Gastroesophageal sphincter (tissue), 4 donors: ENCODE measurements at regions not wholly inside any gene's neighbourhood (a gene's known extent, or its start where the extent isn't known, plus 50 kb on each side); places are given as distances from the start of the nearest gene placed in this dataset.

Source experiments
- ATAC-seq: fragments of 150-250 bp; one replicate; pipeline ENCODE4 v1.9.1; 2016; ENCODE audit warnings: mild to moderate bottlenecking, moderate library complexity
- H3K27ac ChIP-seq, 4 donors: fragments of 200-600 bp; sonication (generic) in 3 of 4; 1 replicate in 3 of 4; 2 replicates in 1 of 4; pipeline ENCODE4 v1.5.1; 2016 to 2019
- H3K27me3 ChIP-seq: fragments of 200-600 bp; sonication (generic); one replicate; pipeline ENCODE4 v1.5.1; 2019
- H3K36me3 ChIP-seq, 2 donors: fragments of 200-600 bp; sonication (generic); one replicate each; pipeline ENCODE4 v1.5.1; 2019; ENCODE audit warnings: control low read depth in 1 of 2
- H3K4me1 ChIP-seq, 3 donors: fragments of 200-600 bp; sonication (generic); 1 replicate in 2 of 3; 2 replicates in 1 of 3; pipeline ENCODE4 v1.5.1; 2016 to 2019; ENCODE audit warnings: control low read depth in 2 of 3
- H3K4me3 ChIP-seq, 2 donors: fragments of 200-600 bp; sonication (generic); one replicate each; pipeline ENCODE4 v1.5.1; 2019; ENCODE audit warnings: mild to moderate bottlenecking in 1 of 2, moderate library complexity in 1 of 2
- H3K9me3 ChIP-seq, 3 donors: fragments of 200-600 bp; sonication (generic); one replicate each; pipeline ENCODE4 v1.5.1; 2017 to 2019; ENCODE audit warnings: control low read depth in 2 of 3
- EP300 ChIP-seq: sonication (generic); formaldehyde crosslinking; IDR thresholded peaks from one replicate; pipeline ENCODE4 v1.6.1; 2017; ENCODE audit warnings: antibody characterized with exemption, mild to moderate bottlenecking
- POLR2A ChIP-seq, 2 donors: fragments of 450-650 bp; IDR thresholded peaks; one replicate each; pipeline ENCODE4 v1.6.1; 2017; ENCODE audit warnings: antibody characterized with exemption in 2 of 2, mild to moderate bottlenecking in 2 of 2, moderate library complexity in 1 of 2
- POLR2AphosphoS5 ChIP-seq: sonication (generic); formaldehyde crosslinking; IDR thresholded peaks from one replicate; pipeline ENCODE4 v1.6.1; 2017; ENCODE audit warnings: antibody characterized with exemption
- WGBS, 2 donors: methylation state at CpG; one replicate each; pipeline ENCODE4 v1.1.5; 2018; ENCODE audit warnings: low coverage in 1 of 2; 5-methylcytosine and 5-hydroxymethylcytosine counted together
- TF ChIP-seq, protein P1 (sequence below), 4 experiments: fragments of 200-600 bp in 2 of 4; fragments of 450-650 bp in 2 of 4; sonication (generic) in 1 of 4; IDR thresholded peaks; one replicate each; pipeline ENCODE4 v1.5.1; 2017 to 2019; ENCODE audit warnings: antibody characterized with exemption in 4 of 4, mild to moderate bottlenecking in 2 of 4, moderate library complexity in 2 of 4

DNA sequence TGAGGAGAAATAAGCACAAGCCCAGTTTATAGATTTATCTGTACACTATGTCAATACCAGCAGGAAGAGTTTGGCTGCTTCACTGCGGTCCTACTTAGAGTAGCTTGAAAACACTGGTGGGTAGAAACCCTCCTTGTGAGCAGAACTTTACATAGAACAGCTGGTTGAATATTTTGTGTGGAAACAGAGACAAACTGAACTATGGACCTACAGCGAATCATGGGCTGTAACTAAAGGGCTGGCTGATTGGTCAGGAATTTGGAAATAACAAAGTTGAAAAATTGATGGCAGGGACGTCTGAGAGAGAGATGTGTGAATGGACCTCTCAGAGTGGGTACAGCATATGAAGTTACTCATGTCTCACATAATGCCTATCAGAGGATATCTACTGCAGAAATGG lies 392.5 kb downstream of the MAN2A1 start:
- Histone ChIP-seq H3K4me1 (no peaks in the 10 kb centered on the region), H3K27me3 (no peaks in the 10 kb centered on the region), H3K36me3 (no peaks in the 10 kb centered on the region), H3K9me3 (no peaks in the 10 kb centered on the region), H3K4me3 (no peak overlapping the region), H3K27ac (no peak overlapping the region)
- 91 to 94% methylated on average over 3 of the region's 3 CpGs for WGBS, 2 donors
- TF ChIP-seq POLR2A (IDR thresholded peaks at IDR 0.05) (no peak), EP300 (no peak), POLR2AphosphoS5 (no peak)
- TF ChIP-seq, protein P1, sequence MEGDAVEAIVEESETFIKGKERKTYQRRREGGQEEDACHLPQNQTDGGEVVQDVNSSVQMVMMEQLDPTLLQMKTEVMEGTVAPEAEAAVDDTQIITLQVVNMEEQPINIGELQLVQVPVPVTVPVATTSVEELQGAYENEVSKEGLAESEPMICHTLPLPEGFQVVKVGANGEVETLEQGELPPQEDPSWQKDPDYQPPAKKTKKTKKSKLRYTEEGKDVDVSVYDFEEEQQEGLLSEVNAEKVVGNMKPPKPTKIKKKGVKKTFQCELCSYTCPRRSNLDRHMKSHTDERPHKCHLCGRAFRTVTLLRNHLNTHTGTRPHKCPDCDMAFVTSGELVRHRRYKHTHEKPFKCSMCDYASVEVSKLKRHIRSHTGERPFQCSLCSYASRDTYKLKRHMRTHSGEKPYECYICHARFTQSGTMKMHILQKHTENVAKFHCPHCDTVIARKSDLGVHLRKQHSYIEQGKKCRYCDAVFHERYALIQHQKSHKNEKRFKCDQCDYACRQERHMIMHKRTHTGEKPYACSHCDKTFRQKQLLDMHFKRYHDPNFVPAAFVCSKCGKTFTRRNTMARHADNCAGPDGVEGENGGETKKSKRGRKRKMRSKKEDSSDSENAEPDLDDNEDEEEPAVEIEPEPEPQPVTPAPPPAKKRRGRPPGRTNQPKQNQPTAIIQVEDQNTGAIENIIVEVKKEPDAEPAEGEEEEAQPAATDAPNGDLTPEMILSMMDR (IDR thresholded peaks at IDR 0.05): no peak
- no peak for ATAC-seq

DNA sequence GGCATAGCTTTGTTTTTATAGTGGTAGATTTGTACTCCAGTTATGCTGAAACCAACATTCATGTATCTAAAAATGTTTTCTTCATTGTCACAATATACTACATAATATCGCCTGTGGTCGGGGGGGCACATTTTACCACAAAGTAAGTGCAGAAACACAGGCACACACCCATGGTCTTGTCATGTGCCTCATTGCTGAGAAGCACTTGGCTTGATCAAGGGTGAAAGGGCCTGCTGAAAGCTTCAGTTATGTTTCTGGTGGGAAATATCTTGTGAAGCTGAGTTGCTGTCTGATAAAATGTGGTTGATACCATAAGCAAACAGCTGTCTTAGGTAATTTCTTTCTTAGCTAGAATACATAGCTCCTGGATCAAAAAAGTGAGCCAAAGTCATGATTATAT lies 393.1 kb downstream of the MAN2A1 start:
- Histone ChIP-seq H3K4me3 (no peak overlapping the region), H3K9me3 (no peaks in the 10 kb centered on the region), H3K4me1 (no peaks in the 10 kb centered on the region), H3K27me3 (no peaks in the 10 kb centered on the region), H3K36me3 (no peaks in the 10 kb centered on the region), H3K27ac (no peak overlapping the region)
- TF ChIP-seq EP300: no peak
- TF ChIP-seq POLR2A (IDR thresholded peaks at IDR 0.05): no peak
- TF ChIP-seq, protein P1 (IDR thresholded peaks at IDR 0.05): no peak
- no peak for TF ChIP-seq POLR2AphosphoS5
- no peak for ATAC-seq
- 100% methylated on average over 2 of the region's 2 CpGs for WGBS, 2 donors

DNA sequence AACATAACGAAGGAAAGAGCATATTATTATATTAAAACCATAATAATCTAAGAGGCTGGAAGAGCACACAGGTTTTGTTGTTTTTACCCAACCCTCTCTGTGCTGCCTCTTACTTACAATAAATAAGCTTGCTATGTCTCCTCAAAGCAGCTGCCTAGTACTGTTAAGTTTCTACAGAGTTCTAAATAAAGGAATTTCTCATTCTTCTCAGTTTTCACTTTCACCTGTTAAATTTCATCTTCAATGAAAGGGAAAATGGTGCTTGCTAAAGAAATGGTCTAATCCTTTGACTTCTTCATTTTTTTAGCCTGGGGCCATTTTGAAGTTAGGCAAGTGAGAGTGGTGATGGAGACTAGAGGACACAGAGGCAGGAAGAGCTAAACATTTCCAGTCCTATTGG lies 396.1 kb downstream of the MAN2A1 start:
- ATAC-seq: no peak
- no peaks in the 10 kb centered on the region for H3K27me3 ChIP-seq
- H3K4me1 ChIP-seq: no peaks in the 10 kb centered on the region
- TF ChIP-seq POLR2A (IDR thresholded peaks at IDR 0.05): no peak
- no peak for TF ChIP-seq EP300
- TF ChIP-seq POLR2AphosphoS5: no peak
- TF ChIP-seq, protein P1 (IDR thresholded peaks at IDR 0.05): no peak
- H3K36me3 ChIP-seq: no peaks in the 10 kb centered on the region
- WGBS, 2 donors: 93 to 100% methylated on average over 1 of the region's 1 CpG
- H3K9me3 ChIP-seq: no peaks in the 10 kb centered on the region
- H3K4me3 ChIP-seq: no peak overlapping the region
- no peak overlapping the region for H3K27ac ChIP-seq

DNA sequence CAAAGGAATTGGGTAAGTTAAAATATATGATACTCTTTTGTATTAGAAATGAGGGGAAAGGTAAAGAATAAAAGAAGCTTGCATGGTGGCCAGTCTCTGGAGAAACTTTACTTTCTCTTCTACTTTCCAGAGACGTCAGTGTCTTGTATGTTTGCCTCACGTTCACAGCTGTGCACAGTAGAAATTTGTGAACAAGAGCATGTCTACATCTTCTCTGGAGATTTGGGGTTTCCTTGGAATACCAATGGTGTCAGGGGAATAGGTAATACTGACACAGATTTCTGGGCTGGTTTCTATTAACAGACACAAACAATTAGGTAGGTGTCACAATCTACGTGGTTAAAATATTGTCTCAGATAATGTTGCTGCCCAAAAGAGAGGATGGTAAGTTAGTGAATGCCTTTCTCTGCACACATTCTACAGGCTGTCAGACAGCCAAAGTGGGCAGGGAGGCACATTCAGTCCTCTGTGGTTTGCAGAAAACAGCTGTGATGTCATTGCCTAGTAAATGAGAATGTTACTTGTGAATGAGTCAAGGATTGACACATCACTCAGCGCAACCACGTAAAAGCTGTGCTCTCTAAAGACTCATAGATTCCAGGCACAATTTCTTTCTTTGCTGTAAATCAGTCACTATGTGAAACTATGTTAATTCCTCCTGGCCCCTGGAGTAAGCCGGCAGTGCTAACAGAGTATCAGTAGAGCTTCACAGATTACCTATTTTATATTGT lies 397.1 kb downstream of the MAN2A1 start:
- no peak overlapping the region for H3K27ac ChIP-seq
- H3K4me1 ChIP-seq: no peaks in the 10 kb centered on the region
- 59 to 77% methylated on average over 5 to 6 of the region's 6 CpGs for WGBS, 2 donors
- H3K9me3 ChIP-seq: no peaks in the 10 kb centered on the region
- H3K4me3 ChIP-seq: no peak overlapping the region
- H3K27me3 ChIP-seq: no peaks in the 10 kb centered on the region
- H3K36me3 ChIP-seq: no peaks in the 10 kb centered on the region
- peak; percentile 60 for ATAC-seq
- no peak for TF ChIP-seq POLR2A (IDR thresholded peaks at IDR 0.05)
- TF ChIP-seq, protein P1 (IDR thresholded peaks at IDR 0.05): no peak
- TF ChIP-seq POLR2AphosphoS5: peak; percentile 73

DNA sequence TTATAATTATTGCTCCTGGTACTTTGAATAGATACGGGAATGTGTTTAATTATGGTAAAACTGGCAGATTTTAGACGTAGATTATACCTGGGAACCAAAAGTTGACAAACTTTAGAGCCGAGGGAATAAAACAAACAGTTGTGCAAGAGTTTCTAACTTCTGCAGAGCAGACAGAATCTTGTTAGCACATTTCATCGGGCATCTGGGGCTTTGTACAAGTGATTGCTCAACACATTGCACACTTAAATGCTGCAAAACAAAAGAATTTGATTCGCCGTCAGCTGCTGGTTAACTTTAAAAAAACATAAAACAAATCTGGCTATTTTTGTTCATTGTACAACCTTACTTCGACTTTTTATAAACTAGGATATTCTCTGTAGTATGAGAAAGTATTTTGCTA lies 398.1 kb downstream of the MAN2A1 start:
- TF ChIP-seq POLR2AphosphoS5 (no peak), POLR2A (IDR thresholded peaks at IDR 0.05) (no peak)
- no peak for ATAC-seq
- Histone ChIP-seq H3K9me3 (no peaks in the 10 kb centered on the region), H3K4me3 (no peak overlapping the region), H3K36me3 (no peaks in the 10 kb centered on the region), H3K27ac (no peak overlapping the region), H3K27me3 (no peaks in the 10 kb centered on the region), H3K4me1 (no peaks in the 10 kb centered on the region)
- whole genome bisulfite sequencing, 2 donors: 73 to 87% methylated on average over 7 of the region's 7 CpGs
